HG02610 (cell line): ENCODE measurements at regions not wholly inside any gene's neighbourhood (a gene's known extent, or its start where the extent isn't known, plus 50 kb on each side); places are given as distances from the start of the nearest gene placed in this dataset.
"Not testable (repeated sequence)": the region's sequence is repeated elsewhere in the genome, so short reads cannot be mapped to it uniquely, and the experiment has no call there.

Experiments
- ATAC-seq: cut with Tn5 transposase; IDR thresholded peaks from one replicate; pipeline ENCODE4 v1.9.1; 2021; ENCODE audit warnings: mild to moderate bottlenecking, moderate library complexity; ENCODE audit not compliant: unreplicated experiment

- ATAC-seq: not testable (repeated sequence)
Observed at GRCh38 chr16:29203046-29203932, 203.2 kb downstream of the NPIPB11 start.

DNA sequence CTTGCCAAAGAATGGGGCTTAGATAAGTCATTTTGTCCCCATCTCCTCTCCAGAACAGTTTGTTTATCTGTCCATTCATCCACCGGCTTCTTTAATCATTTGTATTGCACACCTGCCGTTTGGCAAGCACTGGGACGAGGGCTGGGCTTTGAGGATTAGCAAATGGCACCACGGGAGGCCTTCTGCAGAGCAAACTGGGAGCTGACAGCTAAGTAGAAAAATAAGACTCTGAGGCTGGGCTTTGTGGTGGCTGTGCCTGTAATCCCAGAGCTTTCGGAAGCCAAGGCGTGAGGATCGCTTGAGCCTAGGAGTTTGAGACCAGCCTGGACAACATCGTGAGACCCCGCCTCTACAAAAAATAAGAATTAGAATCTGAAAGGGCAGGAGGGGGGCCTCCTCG is 203.9 kb downstream of the NPIPB11 start:
- ATAC-seq: not testable (repeated sequence)

DNA sequence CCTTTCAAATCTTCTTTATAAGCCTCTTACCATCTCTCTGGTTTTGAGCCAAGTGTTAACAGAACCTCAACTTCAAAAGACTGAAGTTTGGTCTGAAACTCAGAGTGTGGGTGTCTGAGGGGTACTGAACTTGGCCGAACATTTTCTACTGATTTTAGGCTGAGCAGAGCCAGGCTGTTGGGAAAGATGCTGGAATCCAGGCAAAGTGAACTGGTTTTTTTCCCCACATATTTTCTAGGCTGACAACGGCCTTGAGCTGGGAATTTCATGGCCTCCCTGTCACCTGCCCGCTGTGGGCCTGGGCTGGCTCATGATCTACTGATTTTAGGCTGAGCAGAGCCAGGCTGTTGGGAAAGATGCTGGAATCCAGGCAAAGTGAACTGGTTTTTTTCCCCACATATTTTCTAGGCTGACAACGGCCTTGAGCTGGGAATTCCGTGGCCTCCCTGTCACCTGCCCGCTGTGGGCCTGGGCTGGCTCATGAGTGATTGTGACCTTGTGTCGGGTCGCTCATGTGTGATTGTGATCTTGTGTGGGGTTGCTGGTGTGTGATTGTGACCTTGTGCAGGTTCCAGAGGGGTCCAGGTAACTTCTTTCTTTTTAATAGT is 204.4 kb downstream of the NPIPB11 start:
- ATAC-seq: not testable (repeated sequence)

GRCh38 chr16:29201296-29202024 is 205.1 kb downstream of the NPIPB11 start:
- not testable (repeated sequence) for ATAC-seq

GRCh38 chr16:29200681-29201080 is 205.8 kb downstream of the NPIPB11 start:
- not testable (repeated sequence) for ATAC-seq

DNA sequence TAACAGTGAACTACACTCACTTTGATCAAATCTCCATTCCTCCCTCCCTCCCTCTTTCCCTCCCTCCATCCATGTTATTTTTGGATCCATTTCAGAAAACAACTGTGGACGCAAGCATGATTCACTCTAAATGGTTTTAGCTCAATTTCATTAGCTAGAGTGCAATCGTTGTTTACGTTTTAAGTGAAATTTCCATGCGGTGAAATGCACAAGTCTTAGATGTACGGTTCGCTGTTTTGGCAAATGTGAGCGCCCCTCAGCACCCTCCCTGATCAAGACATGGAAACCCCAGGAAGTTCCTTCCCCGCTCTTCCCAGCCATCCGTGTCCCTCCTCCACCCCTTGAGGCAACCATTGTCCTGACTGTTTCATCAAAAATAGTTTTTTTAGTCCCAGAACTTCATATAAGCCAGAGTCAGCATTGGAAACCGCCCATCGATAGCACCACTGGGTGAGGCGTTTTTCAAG is 206.3 kb downstream of the NPIPB11 start:
- not testable (repeated sequence) for ATAC-seq

GRCh38 chr16:29199626-29200025 is 206.9 kb downstream of the NPIPB11 start:
- ATAC-seq: not testable (repeated sequence)

DNA sequence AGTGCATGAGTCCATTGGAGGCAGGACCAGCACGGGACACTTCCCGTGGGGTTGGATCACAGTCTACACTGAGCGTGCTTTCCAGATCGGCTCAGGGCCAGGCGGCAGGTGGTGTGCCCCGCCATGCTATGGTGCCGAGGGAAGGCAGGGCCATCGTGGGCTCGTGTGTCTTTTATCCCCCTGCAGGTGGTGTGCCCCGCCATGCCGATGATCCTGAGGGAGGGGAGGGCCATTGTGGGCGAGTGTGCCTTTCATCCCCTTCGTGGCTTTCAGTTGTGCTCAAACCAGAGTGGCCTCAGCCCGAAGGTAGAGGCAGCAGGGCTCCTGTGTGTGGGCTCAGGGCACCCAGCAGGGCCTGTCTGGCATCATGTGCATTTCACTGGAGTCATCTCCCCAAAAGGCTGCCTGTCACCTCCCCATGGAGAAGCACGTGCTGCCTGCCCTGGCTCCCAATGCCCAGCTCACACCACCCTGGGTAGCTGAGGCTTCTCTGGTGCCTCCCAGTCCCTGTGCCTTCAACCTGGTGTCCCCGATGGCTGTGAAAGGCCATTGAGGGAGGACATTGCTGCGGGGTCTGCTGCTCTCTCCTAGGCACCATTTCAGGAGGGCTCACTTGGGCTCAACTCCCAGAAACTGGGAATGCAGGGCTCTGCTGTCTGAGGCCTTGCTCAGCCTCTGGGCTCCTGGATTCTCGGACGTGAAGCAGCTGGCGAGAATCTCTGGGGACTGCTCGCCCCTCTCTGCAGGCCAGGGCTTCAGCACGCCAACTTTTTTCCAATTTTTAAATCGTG is 207.6 kb downstream of the NPIPB11 start:
- no peak for ATAC-seq

DNA sequence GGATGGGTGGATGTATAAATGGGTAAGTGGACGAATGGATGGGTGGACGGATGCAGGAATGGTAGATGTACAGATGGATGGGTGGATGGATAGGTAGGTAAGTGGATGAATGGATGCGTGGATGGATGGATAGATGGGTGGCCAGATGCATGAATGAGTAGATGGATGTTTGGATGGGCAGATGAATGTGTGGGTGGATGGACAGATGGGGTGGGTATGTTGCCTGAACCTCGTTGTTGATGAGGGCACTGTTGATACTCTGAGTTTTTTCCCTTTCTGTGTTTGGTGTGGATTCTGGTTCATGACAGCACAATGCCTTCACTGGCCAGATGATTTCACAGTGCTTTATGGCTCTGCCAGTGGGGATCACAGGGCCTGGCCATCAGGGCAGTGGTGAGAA is 208.3 kb downstream of the NPIPB11 start:
- ATAC-seq: no peak

- ATAC-seq: not testable (repeated sequence)
Observed at GRCh38 chr16:29197494-29198100, 208.9 kb downstream of the NPIPB11 start.

DNA sequence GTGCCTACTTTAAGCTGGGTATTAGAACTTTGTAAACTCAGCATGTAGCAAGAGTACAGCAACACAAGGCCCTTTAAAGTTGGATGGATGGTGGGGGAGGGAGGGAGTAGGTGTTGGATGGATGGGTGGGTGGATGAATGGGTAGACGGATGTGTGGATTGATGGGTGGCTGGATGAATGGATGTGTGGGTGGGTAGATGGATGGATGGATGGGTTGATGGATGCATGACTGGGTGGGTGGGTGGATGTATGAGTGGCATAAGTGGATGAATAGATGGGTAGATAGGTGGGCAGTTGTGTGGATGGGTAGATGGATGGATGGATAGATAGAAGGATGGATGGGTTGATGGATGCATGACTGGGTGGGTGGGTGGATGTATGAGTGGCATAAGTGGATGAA is 209.8 kb downstream of the NPIPB11 start:
- ATAC-seq: not testable (repeated sequence)

DNA sequence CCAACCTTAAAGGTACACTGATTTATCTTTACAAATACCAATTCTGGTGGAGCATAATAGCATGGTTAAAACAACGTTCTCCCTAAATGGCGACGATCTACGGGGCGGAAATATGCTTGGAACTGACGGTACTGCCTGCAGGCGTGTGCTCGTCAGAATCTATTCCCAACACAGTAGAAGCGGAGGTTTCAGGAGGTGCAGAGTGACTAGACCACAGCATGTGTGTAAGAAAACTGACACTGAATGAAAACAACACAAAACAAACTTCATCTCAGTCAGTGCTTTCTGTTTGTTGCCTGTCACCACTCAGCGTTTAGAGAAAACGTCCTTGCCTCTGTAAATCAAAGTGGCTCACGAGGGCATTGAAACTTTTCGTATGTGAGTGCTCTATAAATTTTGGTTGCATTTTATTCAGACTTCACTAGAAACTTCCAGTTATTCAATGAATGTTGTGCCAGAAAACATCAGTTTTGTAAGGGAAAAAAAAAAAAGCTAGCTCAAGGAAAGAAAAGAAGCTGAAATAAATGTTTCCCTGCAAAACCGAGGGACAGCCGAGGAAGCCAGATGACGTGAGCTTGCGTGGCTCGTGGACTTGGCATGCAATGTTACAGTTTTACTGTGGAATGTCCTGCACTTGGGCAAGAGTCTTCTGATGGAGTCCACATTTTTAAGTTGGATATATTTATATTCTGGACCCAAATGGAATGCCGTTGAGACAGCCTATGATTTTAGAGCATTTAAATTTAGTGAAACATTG is 210.4 kb downstream of the LAT start:
- not testable (repeated sequence) for ATAC-seq

- not testable (repeated sequence) for ATAC-seq
Observed at GRCh38 chr16:29194185-29194844, 209.5 kb downstream of the LAT start.

- ATAC-seq: not testable (repeated sequence)
Observed at GRCh38 chr16:29193634-29194033, 208.8 kb downstream of the LAT start.

- ATAC-seq: not testable (repeated sequence)
Observed at GRCh38 chr16:29193248-29193574, 208.4 kb downstream of the LAT start.

- ATAC-seq: no peak
Observed at GRCh38 chr16:29192329-29193247, 207.7 kb downstream of the LAT start.

- not testable (repeated sequence) for ATAC-seq
Observed at GRCh38 chr16:29191636-29192180, 206.9 kb downstream of the LAT start.
